ENCODE measurements at regions not wholly inside any gene's neighbourhood (a gene's known extent, or its start where the extent isn't known, plus 50 kb on each side); places are given as distances from the start of the nearest gene placed in this dataset.

GRCh38 chr22:48368975-48369525 is 1458.6 kb downstream of the BRD1 start:
- no peak for DNase-seq

DNA sequence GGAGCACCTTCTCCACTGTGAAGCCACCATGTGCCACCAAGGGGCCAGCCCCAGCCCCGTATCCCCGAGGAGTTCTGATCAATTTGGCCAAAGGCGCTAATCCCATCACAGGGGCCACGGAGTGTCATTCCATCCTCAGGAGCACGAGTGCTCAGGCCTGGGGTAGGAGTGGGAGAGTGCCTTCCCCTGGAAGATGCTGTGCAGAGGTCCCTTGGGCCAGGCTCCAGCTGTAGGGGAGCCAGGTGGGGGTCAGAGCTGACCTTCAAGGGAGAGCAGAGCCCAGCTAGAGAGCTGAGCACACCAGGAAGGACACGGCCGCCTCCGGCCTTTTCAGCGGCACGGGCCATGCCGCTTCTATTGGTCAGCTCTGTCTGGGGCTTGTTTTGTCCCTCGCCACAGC is 1459.9 kb downstream of the BRD1 start:
- no peak for DNase-seq

DNA sequence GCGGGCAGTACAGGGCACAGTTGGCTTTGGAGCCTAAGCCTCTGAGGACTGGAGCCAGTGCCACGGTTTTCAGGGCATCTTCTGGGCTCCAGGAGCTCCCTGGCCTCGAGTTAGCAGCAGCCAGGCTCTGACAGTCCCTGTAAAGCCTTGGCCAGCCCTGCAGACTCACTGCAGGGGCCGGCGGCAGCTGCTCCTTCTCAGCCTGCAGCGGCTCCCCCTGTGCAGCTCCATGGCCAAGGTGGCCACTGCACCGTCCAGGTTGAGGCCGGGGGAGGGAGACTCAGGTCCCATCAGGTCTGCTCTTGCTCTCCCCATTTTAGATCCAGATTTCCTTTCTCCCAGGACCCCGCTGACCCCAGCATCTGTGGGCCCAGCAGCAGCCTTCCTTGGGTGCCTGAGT is 1461.1 kb downstream of the BRD1 start:
- DNase-seq = no peak

GRCh38 chr22:48366056-48366455 is 1461.6 kb downstream of the BRD1 start:
- no peak for DNase-seq

DNA sequence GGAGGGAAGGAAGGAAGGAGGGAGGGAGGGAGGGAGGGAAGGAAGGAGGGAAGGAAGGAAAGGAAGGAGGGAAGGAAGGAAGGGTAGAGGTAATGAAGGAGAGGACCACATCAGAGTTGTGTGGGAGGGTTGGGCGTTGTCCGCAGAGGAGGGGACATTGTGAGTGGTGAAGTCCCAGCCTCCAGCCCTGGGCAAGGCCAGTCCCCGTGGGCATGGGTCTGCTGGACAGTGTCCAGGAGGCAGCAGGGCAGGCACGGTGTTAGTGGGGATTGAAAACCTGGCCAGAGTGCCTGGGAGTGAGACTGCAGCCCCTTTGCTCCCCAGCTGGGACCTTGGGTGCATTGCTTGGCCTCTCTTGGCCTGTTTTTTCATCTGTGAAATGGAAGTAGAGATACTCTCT is 1462.3 kb downstream of the BRD1 start:
- DNase-seq = no peak

GRCh38 chr22:48362721-48363404 is 1464.8 kb downstream of the BRD1 start:
- no peak for DNase-seq

- no peak for DNase-seq
Observed at GRCh38 chr22:48361099-48361639, 1466.5 kb downstream of the BRD1 start.

GRCh38 chr22:48359613-48359965 is 1468.1 kb downstream of the BRD1 start:
- DNase-seq = no peak

- DNase-seq = no peak
Observed at GRCh38 chr22:48358886-48359612, 1468.6 kb downstream of the BRD1 start.

DNA sequence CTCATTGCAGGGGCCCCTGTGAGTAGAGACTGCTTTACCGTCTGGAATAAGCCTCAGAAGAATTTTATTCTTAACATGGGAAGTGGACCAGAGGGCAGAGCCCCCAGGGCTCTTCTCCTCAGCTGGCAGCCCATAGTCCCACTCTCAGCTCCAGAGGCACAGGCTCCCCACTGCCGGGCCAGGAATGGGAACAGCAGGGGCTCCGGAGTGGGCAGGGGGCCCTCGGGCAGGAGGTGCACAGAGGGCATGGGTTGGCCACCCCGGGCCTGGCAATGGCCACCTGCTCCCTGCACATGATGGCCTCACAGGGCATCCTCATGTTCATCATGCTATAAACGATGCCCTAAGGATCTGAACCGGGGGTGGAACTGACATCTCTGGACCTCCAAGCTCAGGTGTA is 1469.7 kb downstream of the BRD1 start:
- no peak for DNase-seq

GRCh38 chr22:48357196-48357595 is 1470.5 kb downstream of the BRD1 start:
- DNase-seq = no peak

DNA sequence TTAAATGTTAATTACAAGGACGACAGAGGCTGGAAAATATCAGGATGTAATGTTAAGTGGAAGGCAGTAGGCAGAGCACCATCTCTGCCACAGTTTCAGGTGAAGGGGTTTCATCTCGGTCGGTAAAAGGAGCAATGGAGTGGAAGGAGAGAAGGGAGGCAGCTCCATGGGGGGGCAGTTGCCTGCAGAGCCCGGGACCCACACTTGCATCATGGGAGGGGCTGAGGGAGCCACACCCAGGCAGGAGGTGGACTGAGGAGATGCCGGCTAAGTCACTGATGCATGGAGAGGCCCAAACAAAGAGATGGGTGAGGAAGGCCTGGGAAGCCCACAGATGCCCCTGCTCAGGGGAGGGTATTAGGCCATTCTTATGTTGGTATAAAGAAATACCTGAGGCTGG is 1470.9 kb downstream of the BRD1 start:
- no peak for DNase-seq

GRCh38 chr22:48354096-48354495 is 1473.6 kb downstream of the BRD1 start:
- DNase-seq = no peak

- no peak for DNase-seq
Observed at GRCh38 chr22:48353116-48353947, 1474.3 kb downstream of the BRD1 start.

- no peak for DNase-seq
Observed at GRCh38 chr22:48352086-48352911, 1475.4 kb downstream of the BRD1 start.

- no peak for DNase-seq
Observed at GRCh38 chr22:48351376-48352085, 1476.1 kb downstream of the BRD1 start.

DNA sequence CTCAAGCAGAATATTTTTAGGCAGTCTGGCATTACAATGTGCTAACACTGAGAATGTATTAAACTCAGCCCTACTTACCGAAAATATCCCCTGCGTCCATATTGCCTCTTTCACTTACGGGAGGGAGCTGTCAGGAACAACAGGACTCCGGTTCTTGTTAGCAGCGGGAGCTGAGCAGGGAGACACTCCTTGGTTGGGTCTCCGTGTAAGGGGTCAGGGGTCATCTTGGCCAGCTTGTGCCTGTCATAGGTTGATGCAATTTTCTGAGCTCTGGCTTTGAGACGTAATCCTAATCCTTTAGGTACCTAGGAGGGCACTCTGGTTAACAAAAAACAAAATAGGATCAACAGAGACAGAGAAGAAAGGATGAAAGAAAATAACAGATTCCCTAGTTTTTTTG is 1477.2 kb downstream of the BRD1 start:
- no peak for DNase-seq

DNA sequence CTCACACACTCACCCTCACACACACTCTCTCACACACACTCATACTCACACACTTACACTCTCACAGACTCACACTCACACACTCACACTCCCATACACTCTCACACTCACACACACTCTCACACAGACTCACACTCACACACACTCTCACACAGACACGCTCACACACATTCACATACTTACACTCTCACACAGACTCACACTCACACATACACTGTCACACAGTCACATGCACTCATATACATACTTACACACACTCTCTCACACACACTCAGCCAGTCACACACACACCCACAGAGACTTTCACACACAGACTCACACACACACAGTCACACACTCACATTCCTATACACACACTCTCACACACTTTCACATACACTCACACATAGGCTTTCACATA is 1478.8 kb downstream of the BRD1 start:
- no peak for DNase-seq

DNA sequence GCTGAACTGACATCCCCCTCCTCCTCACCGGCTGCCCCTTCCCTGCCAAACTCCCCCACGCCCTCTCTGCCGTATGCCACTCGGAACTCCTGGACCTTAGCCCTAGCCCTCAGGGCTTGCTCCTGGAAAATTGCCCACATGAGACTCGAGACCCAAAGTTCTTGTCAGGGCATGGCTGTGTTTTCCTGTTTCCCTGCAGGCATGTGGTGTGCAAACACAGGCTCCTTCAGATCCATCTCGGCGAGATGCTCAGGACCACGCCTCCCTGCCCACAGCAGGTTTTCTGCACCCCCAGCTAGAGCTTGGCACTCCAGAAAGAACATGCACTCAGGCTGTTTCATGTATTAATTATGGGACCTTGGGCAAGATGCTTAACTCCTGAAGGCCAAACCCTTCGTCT is 1480.4 kb downstream of the BRD1 start:
- DNase-seq = no peak

DNA sequence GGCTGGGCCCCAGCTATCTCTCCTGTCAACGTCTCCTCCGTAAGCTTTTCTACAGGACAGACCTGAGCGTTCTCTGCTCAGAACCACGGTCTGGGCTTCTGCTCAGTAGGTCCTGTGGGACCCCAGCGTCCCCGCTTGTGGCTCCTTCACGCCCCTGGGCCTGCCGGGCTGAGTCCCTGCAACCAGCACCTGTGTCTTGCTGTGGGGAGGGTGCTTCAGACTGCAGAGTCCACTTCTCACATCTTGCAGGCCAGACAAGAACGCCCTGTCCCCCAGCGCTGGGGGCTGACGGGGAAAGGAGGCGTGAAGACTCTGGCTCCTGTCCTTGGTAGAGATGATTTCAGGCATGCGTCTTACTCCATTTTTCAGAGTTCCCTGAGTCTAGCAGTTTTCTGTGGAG is 1480.8 kb downstream of the BRD1 start:
- no peak for DNase-seq
